Iris pigment epithelial cell (primary cell): ENCODE measurements at regions not wholly inside any gene's neighbourhood (a gene's known extent, or its start where the extent isn't known, plus 50 kb on each side); places are given as distances from the start of the nearest gene placed in this dataset.

Experiments used
- DNase-seq: peaks from one replicate; pipeline ENCODE4 v3.0.0-alpha.2; 2011; ENCODE audit warnings: low read depth

DNA sequence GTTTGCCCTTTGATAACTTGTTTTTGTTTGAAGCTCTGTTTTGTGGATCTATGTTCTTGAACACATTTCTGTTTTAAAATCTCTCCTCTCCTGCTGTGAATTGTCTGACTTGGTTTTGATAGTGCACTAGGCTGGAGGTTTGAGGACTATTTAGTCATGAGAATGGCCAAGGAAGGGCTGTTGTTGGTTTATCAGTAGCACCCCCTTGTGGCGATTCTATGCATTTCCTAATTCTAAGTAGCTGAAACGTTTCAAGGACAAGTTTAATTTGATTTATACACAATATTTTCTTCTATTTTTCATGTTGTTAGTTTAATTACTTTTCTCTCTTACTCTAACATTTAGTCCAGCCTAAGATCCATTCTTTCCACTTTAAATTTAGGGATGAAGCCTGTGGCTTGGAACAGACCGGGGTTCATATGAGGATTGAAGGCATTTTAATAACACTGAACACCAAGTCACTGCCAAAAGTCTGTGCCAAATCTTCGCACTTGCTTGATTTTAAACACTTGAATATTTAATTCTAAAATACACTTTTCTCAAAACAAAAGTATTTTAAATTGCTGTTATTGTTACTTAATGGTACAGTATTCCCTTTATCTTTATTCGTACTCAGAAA lies 166.0 kb downstream of the SOCS6 start:
- peak; percentile 72 for DNase-seq

DNA sequence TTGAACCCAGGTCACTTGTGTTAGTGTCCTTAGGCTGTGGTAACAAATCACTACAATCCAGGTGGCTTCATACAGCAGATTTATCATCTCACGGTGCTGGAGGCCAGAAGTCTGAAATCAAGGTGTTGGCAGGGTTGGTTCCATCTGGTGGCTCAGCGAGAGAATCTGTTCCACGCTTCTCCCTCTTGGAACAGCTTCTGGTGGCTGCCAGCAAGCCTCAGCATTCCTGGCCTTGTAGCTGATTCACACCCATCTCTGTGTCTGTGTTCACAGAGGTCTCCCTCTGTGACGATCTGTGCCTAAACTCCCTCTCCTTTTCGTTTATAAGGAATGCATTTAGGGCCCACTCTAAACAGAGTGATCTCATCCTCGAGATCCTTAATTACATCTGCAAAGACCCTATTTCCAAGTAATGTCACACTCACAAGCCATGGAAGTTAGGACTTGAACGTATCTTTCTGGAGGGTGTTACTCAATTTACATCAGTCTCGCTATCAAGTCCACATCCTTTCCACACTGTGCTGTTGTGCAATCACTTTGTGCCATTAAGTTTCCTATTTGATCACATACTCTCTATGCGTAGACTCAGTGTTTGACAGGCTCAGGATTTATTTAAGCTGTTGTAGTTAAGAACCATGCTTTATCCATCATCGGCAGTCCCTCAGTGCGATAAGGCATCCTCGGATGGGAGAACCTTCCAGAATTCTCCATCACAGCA lies 164.4 kb downstream of the SOCS6 start:
- DNase-seq: peak; percentile 61

DNA sequence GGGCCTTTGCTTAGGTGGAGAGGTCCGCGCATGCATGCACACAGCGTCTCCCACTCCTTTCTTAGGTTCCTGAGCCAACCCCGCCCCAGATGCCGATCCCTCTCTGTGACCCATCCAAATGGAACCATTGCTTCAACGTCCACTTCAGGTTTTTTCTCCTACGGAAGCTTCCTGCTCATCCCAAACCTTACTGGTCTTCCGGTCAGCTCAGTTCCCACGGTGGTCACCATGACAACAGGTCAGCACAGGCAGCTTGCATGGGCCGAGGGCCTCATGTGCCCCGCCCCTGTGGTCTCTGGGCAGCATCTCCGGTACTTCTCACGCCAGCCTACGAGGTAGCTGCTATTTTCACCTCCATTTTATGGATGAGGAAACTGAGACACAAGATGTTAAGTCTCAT lies 163.7 kb downstream of the SOCS6 start:
- no peak for DNase-seq

DNA sequence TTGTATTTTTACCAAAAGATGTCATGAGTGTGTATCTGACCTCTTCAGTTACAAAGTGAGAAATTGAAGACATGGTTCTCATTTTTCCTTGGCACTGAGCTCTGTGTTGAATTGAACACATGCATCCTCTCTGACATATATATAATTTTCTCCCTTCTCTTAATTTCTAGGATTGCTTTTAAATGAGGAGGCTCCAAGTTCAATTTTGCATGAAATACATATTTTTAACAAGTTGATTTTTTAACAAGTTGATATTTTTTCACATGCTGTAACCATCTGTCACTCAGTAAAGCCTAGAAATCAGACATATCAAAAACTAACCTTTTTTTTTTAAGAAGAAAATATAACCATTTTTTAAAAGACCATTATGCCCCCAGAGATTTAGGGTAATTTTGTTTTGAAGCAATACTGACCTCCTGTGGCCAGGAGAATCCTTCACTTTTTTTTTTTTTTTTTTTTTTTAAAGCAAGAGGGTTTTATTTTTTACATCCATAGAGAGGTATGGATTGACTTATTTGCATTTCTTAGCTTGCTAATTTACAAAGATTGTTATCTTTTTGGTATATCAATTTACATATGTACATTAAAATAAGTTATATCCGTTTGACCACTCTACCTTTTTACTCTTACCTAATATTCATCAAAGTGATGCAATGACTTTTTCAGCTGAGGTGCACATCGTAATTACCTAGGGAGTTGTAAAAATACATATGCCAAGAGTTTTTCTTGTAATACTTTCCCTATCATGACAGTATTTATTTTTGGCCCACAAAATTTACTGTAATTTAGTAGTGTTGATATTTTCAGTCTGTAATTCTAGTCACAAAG lies 161.8 kb downstream of the SOCS6 start:
- DNase-seq: peak; percentile 17

DNA sequence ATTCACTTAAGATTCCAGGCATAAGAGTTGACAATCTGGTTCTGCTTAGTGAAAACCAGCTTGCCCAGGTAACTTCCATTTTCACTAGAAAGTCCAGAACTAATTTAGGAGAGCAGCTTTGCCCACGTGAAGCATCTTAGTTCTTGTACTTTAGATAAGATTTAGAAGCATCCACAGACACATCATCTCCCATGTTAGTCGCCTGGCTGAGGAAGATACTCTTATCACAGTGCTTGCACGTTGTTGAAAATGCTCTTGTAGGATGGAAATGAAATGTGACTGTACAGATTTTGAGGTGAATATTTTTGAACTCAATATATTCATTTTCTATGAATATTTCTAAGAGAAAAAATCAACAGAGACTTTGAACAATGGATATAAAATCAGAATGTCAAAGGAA lies 159.7 kb downstream of the SOCS6 start:
- DNase-seq: no peak

DNA sequence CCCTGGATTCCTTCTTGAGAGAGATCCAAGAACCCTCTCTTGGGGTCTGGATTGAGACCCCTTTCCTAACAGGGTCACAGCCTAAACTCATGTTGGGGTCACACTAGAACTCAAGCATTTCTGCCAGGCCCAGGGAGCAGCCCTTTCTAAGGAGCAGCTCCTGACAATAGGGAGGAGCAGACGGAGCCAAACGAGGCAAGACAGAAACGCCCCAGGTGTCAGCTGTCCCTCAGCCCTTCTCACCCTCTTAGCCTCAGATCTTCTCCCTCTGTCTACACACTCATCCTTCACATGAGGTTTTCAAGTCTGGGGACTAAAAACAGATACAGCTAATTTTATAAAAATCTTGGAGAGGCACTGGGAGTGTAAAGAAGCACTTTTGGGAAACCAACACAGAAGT lies 157.2 kb downstream of the SOCS6 start:
- DNase-seq: no peak

DNA sequence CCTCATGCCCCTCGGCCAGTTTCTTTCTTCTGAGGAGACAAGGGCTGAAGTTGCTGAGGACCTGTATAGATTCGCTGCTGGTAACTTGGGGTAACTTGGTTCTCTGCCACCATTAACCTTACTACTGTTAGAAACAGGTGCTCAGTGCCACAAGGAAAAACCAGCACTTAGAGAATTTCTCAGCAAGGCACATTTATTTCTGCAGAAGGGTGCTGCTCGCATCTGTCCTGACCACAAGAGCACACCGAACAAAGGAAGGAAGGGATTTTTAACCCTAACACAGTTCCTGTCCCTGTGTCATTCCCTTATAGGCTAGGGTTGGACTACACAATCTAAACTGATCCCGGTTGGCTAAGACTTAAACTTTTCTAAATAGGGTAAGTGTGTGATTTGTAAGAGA lies 154.1 kb downstream of the SOCS6 start:
- DNase-seq: no peak

DNA sequence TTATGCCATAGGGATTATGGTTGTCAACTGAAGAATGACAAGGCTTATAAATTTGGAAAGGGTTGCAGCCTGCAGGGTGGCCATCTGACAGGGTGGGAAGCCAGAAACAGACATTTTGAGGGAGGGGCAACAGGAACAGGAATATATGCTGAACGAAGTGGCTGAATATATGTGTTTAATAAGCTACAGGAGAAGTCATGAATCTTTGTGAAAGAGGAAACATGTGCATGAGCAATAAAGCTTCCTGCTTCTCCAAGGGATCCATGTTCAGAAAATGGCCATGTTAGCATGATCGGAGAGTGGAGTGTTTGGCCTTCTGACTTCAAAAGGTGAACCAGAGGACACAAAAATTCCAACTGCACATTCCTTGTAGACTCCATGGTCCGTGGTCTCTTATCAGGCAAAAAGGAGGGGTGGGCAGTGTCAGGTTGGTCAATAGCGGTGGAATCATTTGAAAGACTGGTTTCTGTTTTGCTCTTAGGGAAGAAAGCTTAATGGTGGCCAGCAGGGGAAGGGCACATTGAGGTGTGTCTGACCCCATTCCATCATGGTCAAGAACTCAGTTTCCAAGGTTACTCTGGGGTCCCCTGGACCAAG lies 144.1 kb downstream of the SOCS6 start:
- DNase-seq: no peak

DNA sequence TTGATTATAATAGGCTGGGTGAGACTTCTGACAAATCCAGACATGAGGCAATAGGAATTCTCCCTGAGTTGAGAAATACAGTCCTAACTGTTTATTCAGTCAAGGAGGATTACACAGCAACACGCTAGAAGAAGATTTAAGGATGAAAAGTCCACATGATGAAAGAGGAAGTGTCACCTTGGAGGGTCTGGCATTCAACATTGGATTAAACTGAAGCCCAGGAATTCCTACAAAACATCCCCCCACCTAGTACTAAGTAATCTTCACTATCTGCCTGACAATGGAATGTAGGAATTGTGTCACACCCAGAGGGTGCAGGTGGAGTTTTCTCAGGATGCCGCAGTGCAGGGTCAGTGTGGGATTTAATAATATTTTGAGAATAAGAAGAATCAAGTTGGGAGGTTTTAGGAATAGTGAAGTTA lies 142.4 kb downstream of the SOCS6 start:
- DNase-seq: peak; percentile 88

DNA sequence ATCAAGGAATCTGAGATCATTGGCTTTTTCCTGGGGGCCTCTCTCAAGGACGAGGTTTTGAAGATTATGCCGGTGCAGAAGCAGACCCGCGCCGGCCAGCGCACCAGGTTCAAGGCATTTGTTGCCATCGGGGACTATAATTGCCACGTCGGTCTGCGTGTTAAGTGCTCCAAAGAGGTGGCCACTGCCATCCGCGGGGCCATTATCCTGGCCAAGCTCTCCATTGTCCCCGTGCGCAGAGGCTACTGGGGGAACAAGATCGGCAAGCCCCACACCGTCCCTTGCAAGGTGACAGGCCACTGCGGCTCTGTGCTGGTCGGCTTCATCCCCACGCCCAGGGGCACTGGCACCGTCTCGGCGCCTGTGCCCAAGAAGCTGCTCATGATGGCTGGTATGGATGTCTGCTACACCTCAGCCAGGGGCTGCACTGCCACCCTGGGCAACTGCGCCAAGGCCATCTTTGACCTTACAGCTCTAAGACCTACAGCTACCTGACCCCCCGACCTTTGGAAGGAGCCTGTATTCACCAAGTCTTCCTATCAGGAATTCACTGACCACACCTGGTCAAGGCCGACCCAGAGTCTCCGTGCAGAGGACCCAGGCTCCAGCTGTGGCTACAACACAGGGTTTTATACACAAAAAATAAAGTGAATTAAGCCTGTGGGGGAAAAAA lies 141.8 kb downstream of the SOCS6 start:
- DNase-seq: no peak

DNA sequence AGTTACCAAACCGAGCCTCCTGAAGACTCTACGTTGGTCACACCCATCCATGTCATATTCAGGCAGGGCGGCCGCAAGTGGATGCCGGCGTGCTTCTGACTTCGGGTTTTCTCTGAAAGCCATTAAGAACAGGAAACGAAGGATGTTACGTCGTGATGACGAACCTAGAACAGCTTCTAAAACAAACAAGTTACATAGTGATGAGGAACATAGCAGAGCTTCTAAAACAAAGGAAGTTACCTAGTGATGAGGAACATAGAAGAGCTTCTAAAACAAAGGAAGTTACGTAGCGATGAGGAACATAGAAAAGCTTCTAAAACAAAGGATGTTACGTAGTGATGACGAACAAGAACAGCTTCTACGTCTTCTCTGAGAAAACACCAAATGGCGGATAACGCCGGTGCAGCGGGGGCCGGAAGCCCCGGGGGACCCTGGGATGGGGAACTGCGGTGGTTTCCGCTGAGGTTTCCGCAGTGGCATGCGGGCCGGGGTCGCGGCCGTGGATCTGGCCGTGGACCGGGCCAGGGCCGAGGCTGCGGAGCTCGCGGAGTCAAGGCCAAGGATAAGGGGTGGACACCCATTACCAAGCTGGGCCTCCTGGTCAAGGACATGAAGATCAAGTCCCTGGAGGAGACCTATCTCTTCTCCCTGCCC lies 141.1 kb downstream of the SOCS6 start:
- no peak for DNase-seq

DNA sequence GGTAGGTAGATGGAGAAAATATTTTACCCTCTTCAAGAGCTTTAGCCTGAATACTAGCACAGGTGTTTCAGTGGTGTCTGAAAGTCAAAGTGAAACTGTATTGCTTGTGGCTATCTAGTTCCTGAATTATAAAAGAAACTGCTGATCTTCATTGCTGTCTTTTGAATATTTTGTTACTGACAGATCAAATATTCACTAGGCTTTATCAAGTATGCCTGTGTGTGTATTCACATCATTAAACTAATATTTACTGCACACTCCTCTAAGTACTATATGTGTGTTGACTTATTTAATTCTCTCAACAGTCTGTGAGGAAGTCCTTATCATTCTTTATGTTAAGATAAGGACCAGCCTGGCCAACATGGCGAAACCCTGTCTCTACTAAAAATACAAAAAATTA lies 139.6 kb downstream of the SOCS6 start:
- no peak for DNase-seq

DNA sequence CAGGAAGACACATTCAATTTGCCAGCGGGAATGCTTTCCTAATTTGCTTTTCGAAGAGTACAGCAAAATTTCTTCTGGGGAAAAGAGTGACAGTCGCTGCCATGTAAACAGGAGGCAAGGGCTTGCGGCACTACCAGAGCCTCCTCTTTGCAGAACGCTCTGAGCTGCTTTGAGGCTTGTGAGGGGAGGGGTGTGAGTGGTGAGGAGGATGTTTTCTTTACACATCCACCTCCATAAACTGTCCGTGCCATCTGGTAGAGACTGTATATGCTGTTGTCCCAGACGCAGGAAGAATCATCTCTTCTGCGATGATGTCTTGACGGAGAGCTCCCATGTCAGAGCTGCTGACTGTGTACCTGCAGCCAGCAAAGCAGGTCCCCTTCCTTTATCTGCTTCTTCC lies 138.0 kb downstream of the SOCS6 start:
- no peak for DNase-seq

DNA sequence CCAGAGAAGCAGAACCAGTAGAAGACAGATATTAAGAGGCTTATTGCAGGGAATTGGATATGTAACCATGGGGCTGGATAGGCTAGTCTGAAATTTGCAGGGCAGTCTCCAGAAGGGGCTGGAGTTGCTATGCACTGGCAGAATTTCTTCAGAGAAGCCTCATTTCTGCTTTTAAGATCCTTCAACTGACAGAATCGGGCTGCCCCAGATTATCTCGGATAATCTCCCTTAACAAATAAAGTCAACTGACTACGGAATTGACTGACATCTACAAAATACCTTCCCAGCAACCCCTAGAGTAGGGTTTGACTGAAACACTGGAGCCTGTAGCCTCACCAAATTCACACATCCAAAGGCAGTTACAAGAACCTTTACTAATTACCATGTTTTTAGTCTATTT lies 136.4 kb downstream of the SOCS6 start:
- DNase-seq: no peak

DNA sequence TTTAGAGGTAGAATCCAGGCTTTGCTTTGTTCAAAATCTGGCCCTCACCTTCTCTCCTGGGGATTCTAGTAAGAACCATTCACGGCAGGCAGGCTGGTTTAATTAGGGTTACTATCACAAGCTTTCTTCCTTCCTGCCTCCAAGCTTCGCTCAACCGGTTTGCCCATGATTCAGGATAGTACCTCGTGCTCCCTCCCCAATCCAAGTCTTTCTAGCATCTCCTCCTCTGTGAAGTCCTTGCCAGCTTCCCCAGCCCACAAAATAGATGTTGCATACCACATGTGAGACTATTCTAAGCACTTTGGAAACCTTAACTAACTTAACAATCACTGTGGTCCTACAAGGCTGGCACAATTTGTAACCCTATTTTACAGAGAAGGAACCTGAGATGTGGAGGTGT lies 135.1 kb downstream of the SOCS6 start:
- no peak for DNase-seq

DNA sequence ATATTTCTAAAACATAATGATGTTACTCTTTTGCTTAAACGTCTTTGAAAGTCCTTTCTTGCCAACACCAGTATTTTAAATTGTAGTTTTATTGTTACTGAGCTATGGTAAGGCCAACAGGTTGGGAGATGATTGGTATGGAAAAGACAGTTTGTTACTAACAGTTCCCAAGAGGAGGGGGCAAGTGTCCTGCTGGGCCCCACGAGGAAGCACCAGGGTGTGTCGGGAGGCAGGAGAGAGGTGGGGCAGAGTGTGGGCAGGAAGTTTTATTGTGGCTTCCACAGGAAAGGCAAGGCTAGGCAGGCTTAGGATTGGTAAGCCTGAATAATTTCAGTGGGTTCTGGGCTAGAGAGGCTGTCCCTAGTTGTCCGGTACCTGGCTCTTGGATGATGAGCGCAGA lies 134.3 kb downstream of the SOCS6 start:
- no peak for DNase-seq

DNA sequence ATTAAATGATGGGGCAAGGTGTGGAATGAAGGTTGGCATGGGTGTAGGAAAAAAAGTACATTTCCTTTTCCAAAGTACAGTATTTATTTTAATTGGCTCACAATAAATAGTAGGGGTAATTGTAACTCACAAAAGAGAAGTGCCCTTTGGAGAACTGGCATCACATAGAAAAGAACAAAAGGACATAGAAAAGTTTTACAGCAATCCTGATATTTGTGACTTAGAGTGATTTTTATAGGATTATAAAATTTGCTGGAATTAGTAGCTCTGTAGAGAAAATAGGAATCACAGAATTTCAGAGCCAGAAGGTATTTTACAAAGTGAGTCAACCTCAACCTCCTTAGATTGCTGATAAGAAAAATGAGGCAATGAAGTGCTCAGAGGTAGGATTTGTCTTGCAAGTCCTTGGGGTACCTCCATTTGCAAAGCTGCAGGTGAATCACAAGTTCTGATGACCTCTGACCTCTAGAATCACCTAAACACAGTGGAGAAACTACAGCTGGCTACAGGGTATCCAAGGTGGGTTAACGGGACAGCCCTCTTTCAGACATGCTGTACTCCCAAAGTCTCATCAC lies 133.6 kb downstream of the SOCS6 start:
- DNase-seq: peak; percentile 65

DNA sequence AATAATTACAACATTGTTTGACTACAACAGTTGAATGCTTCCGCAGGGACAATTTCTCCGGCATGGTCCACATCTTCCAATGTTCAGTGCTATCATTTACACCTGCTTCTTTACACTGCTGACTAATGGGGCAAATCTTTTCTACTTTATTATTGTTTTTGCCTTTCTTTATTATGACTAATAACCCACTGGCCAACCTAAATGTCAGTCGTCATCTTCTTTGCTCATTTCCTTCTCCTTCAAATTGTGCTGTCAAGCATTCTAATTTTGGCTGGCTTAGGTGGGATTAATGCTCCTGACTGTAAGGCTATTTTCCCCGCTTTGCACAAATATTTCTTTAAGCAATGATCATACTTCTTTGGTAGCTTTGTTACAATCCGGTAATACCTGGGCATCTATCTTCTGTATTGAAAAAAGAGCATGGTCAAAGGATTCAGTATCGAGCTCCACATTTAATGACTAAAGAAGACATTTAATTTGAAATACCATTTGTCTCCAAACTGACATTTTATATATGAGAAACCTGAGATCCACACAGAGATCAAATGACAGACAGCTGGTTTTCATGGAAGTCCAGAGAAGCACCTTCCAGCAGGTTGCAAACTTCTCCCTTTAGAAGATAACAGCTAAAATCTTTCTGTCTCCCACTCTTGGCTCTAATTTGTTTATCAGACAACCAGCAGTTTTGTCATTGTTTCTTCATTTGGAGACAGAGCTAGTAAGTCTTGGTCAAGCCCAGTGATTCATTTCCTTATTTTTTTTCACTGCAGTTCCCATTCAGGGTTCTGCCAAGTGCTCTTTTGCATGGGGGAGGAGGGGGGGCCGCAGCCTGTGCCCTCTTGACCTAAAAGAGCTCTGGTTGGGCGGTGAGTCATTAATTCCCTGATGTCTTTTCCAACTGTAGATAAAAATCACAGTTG lies 132.9 kb downstream of the SOCS6 start:
- peak; percentile 98 for DNase-seq

DNA sequence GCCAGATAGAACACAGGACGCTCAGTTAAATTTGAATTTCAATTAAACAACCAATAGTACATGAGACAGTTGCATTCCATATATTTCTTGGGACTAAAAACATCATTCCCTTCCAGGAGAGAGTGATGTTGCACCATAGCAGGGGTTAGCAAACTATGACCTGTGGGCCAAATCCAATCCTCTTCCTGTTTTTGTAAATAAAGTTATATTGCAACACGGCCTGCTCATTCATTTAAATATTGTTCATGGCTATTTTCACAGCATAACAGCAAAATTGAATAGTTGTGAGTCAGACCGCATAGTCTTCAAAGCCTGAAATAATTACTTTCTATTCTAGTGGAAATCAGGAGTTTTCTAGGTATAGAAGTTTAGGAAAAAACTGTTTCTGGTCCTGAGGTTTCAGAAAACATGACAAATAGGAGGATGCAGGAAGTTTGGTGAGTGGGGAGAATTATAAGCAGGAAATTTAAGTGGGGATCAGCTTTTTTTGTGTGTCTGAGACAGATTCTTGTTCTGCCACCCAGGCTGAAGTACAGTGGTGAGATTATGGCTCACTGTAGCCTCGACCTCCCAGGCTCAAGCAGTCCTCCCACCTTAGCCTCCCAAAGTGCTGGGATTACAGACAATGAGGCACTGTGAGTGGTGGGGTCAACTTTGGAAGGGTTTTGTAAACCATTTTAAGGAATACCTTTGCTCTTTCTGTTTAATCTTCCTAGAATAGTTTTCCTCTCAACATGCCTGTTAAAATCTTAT lies 131.5 kb downstream of the SOCS6 start:
- DNase-seq: peak; percentile 90
